ENCODE measurements at regions not wholly inside any gene's neighbourhood (a gene's known extent, or its start where the extent isn't known, plus 50 kb on each side); places are given as distances from the start of the nearest gene placed in this dataset.
"Not testable (repeated sequence)": the region's sequence is repeated elsewhere in the genome, so short reads cannot be mapped to it uniquely, and the experiment has no call there.

GRCh38 chr5:74530326-74531050, 110.0 kb downstream of the ENC1 start:
- no peak for DNase-seq

- DNase-seq = no peak
Observed at GRCh38 chr5:74529101-74529500, 111.4 kb downstream of the ENC1 start.

GRCh38 chr5:74526111-74526510, 114.4 kb downstream of the ENC1 start:
- no peak for DNase-seq

- not testable (repeated sequence) for DNase-seq
Observed at GRCh38 chr5:74524767-74525166, 115.8 kb downstream of the ENC1 start.

GRCh38 chr5:74523698-74524097, 116.8 kb downstream of the ENC1 start:
- not testable (repeated sequence) for DNase-seq

GRCh38 chr5:74522838-74523237, 117.7 kb downstream of the ENC1 start:
- not testable (repeated sequence) for DNase-seq

- DNase-seq = no peak
Observed at GRCh38 chr5:74521401-74521800, 119.1 kb downstream of the ENC1 start.

- no peak for DNase-seq
Observed at GRCh38 chr5:74519679-74520078, 120.8 kb downstream of the ENC1 start.

GRCh38 chr5:74519161-74519571, 121.4 kb downstream of the ENC1 start:
- DNase-seq = no peak

GRCh38 chr5:74517700-74518099, 122.8 kb downstream of the ENC1 start:
- no peak for DNase-seq

GRCh38 chr5:74516211-74516636, 124.3 kb downstream of the ENC1 start:
- no peak for DNase-seq

GRCh38 chr5:74514888-74515551, 125.5 kb downstream of the ENC1 start:
- no peak for DNase-seq

GRCh38 chr5:74511770-74512169, 128.8 kb downstream of the ENC1 start:
- DNase-seq = not testable (repeated sequence)

- no peak for DNase-seq
Observed at GRCh38 chr5:74510476-74511075, 130.0 kb downstream of the ENC1 start.

GRCh38 chr5:74507370-74508005, 133.0 kb downstream of the ENC1 start:
- no peak for DNase-seq

GRCh38 chr5:74506119-74506518, 134.4 kb downstream of the ENC1 start:
- DNase-seq = no peak

GRCh38 chr5:74504463-74504862, 136.1 kb downstream of the ENC1 start:
- DNase-seq = no peak

- no peak for DNase-seq
Observed at GRCh38 chr5:74502479-74502950, 138.0 kb downstream of the ENC1 start.

GRCh38 chr5:74501674-74502478, 138.7 kb downstream of the ENC1 start:
- no peak for DNase-seq

- no peak for DNase-seq
Observed at GRCh38 chr5:74500110-74500917, 140.2 kb downstream of the ENC1 start.

- DNase-seq = no peak
Observed at GRCh38 chr5:74499256-74500050, 141.1 kb downstream of the ENC1 start.
